ENCODE measurements at regions not wholly inside any gene's neighbourhood (a gene's known extent, or its start where the extent isn't known, plus 50 kb on each side); places are given as distances from the start of the nearest gene placed in this dataset.

- Histone ChIP-seq H3K9me3 (no peaks in the 10 kb centered on the region), H3K4me1 (no peaks in the 10 kb centered on the region), H3K27me3 (no peaks in the 10 kb centered on the region), H3K36me3 (no peaks in the 10 kb centered on the region), H3K27ac (no peak overlapping the region), H3K4me3 (no peak overlapping the region)
- no peak for TF ChIP-seq CTCF (IDR thresholded peaks at IDR 0.05)
- no peak for DNase-seq
- intact Hi-C loops (cut with DNase I; ENCODE audit: low total_unique reads): no loop called here
These were observed 580.5 kb downstream of the OTOL1 start for GRCh38 chr3:162077108-162077507.

- TF ChIP-seq CTCF (IDR thresholded peaks at IDR 0.05): no peak
- H3K4me3 ChIP-seq: no peak overlapping the region
- intact Hi-C loops (cut with DNase I; ENCODE audit: low total_unique reads): no loop called here
- H3K27ac ChIP-seq: no peak overlapping the region
- no peaks in the 10 kb centered on the region for H3K36me3 ChIP-seq
- no peaks in the 10 kb centered on the region for H3K9me3 ChIP-seq
- no peaks in the 10 kb centered on the region for H3K4me1 ChIP-seq
- DNase-seq: no peak
- H3K27me3 ChIP-seq: no peaks in the 10 kb centered on the region
These were observed 585.9 kb downstream of the OTOL1 start for GRCh38 chr3:162082516-162082915.

GRCh38 chr3:162087361-162087760, 590.8 kb downstream of the OTOL1 start:
- H3K27me3 ChIP-seq: no peaks in the 10 kb centered on the region
- H3K36me3 ChIP-seq: no peaks in the 10 kb centered on the region
- intact Hi-C loops (cut with DNase I; ENCODE audit: low total_unique reads): no loop called here
- no peak for DNase-seq
- no peaks in the 10 kb centered on the region for H3K4me1 ChIP-seq
- TF ChIP-seq CTCF (IDR thresholded peaks at IDR 0.05): no peak
- H3K27ac ChIP-seq: no peak overlapping the region
- H3K9me3 ChIP-seq: no peaks in the 10 kb centered on the region
- H3K4me3 ChIP-seq: no peak overlapping the region

GRCh38 chr3:162092751-162093150, 596.1 kb downstream of the OTOL1 start:
- Histone ChIP-seq H3K9me3 (no peaks in the 10 kb centered on the region), H3K4me3 (no peak overlapping the region), H3K4me1 (no peaks in the 10 kb centered on the region), H3K27ac (no peak overlapping the region), H3K36me3 (no peaks in the 10 kb centered on the region), H3K27me3 (no peaks in the 10 kb centered on the region)
- DNase-seq: no peak
- intact Hi-C loops (cut with DNase I; ENCODE audit: low total_unique reads): no loop called here
- no peak for TF ChIP-seq CTCF (IDR thresholded peaks at IDR 0.05)

GRCh38 chr3:162094301-162094700, 597.7 kb downstream of the OTOL1 start:
- intact Hi-C loops (cut with DNase I; ENCODE audit: low total_unique reads): no loop called here

More at GRCh38 chr3:162094301-162094700, 597.7 kb downstream of the OTOL1 start:
- H3K27me3 ChIP-seq: no peaks in the 10 kb centered on the region
- H3K4me3 ChIP-seq: no peak overlapping the region
- H3K9me3 ChIP-seq: no peaks in the 10 kb centered on the region
- H3K27ac ChIP-seq: no peak overlapping the region
- H3K36me3 ChIP-seq: no peaks in the 10 kb centered on the region
- no peaks in the 10 kb centered on the region for H3K4me1 ChIP-seq
- no peak for DNase-seq
- no peak for TF ChIP-seq CTCF (IDR thresholded peaks at IDR 0.05)

Data from tibial artery (tissue), 4 donors.